ENCODE measurements at regions not wholly inside any gene's neighbourhood (a gene's known extent, or its start where the extent isn't known, plus 50 kb on each side); places are given as distances from the start of the nearest gene placed in this dataset.

- no peak for TF ChIP-seq E4F1 (CRISPR knock-in tag; IDR thresholded peaks at IDR 0.05; ENCODE audit: borderline replicate concordance)
- TF ChIP-seq BACH1 (tag; IDR thresholded peaks at IDR 0.05), result no peak
- TF ChIP-seq ZNF277 (CRISPR knock-in tag; IDR thresholded peaks at IDR 0.05; ENCODE audit: borderline replicate concordance), result no peak
- TF ChIP-seq TSHZ1 (CRISPR knock-in tag; IDR thresholded peaks at IDR 0.05), result no peak
- no peak for TF ChIP-seq ELF2 (CRISPR knock-in tag; IDR thresholded peaks at IDR 0.05)
These were observed 78.5 kb downstream of the RHOB start (continued) for GRCh38 chr2:20525041-20526035.
